Chondrocyte (in vitro differentiated cells): ENCODE measurements at regions not wholly inside any gene's neighbourhood (a gene's known extent, or its start where the extent isn't known, plus 50 kb on each side); places are given as distances from the start of the nearest gene placed in this dataset.

ENCODE experiments used
- DNase-seq: peaks from one replicate; pipeline ENCODE4 v3.0.0; 2021; ENCODE audit warnings: mixed read lengths, low spot score
- H3K27ac Mint-ChIP-seq: one replicate; pipeline ENCODE4 v1.8.0; 2021; ENCODE audit warnings: mild to moderate bottlenecking, moderate library complexity, mixed read lengths; ENCODE audit not compliant: unreplicated experiment
- H3K27me3 Mint-ChIP-seq: 2 replicates; pipeline ENCODE4 v1.8.0; 2021; ENCODE audit warnings: low read depth, mixed read lengths
- H3K36me3 Mint-ChIP-seq: 2 replicates; pipeline ENCODE4 v1.8.0; 2021; ENCODE audit warnings: low read depth, mixed read lengths
- H3K4me1 Mint-ChIP-seq: 2 replicates; pipeline ENCODE4 v1.8.0; 2021; ENCODE audit warnings: low read depth, mild to moderate bottlenecking, mixed read lengths
- H3K4me3 Mint-ChIP-seq: one replicate; pipeline ENCODE4 v1.8.0; 2021; ENCODE audit warnings: mild to moderate bottlenecking, moderate library complexity, mixed read lengths; ENCODE audit not compliant: unreplicated experiment
- H3K9me3 Mint-ChIP-seq: 2 replicates; pipeline ENCODE4 v1.8.0; 2021; ENCODE audit warnings: low read depth, mixed read lengths
- TF ChIP-seq, protein P1 (sequence below): fragments of 200-600 bp; sonication (generic); IDR thresholded peaks from 2 replicates; pipeline ENCODE4 v1.5.0; 2021; ENCODE audit warnings: antibody characterized with exemption, mild to moderate bottlenecking, moderate library complexity

DNA sequence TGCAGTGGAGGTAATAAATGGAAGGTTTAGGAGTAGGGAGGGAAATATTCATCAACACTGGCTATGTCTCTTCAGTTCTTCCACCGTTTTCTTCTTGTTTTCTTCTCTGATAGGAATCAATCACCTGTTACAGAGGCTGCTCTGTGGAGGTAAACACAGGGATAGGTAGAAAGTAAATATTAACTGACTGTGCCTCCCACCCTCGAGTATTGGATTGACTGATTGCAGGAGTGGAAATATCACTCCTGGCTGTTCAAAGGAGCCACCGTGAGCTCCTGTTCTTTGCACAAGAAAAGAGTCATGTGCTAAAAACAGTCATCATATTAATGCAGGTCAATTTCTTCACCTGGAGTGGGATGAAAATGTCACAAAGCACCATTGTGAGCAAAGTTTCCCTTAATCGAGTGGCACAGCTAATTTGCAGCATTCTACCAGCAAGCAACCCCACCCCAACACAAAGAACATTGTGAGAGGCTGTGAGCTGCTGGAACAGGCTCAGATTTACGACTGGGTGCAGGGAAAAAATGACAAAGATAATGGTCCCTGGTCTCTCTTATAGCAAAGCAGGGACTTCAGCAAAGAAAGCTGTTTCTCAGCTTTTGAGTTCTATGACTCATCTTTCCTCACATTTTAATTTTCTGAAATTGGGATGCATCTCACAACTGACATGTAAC is 113.7 kb upstream of the TSPAN5 start:
- no peak overlapping the region for H3K4me3 Mint-ChIP-seq
- H3K27me3 Mint-ChIP-seq = peaks cover 3% of the 10 kb centered on the region
- DNase-seq = no peak
- peaks cover 8% of the 10 kb centered on the region for H3K9me3 Mint-ChIP-seq
- TF ChIP-seq, protein P1, sequence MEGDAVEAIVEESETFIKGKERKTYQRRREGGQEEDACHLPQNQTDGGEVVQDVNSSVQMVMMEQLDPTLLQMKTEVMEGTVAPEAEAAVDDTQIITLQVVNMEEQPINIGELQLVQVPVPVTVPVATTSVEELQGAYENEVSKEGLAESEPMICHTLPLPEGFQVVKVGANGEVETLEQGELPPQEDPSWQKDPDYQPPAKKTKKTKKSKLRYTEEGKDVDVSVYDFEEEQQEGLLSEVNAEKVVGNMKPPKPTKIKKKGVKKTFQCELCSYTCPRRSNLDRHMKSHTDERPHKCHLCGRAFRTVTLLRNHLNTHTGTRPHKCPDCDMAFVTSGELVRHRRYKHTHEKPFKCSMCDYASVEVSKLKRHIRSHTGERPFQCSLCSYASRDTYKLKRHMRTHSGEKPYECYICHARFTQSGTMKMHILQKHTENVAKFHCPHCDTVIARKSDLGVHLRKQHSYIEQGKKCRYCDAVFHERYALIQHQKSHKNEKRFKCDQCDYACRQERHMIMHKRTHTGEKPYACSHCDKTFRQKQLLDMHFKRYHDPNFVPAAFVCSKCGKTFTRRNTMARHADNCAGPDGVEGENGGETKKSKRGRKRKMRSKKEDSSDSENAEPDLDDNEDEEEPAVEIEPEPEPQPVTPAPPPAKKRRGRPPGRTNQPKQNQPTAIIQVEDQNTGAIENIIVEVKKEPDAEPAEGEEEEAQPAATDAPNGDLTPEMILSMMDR = no peak
- H3K36me3 Mint-ChIP-seq = peaks cover 5% of the 10 kb centered on the region
- H3K4me1 Mint-ChIP-seq = no peaks in the 10 kb centered on the region
- no peak overlapping the region for H3K27ac Mint-ChIP-seq

DNA sequence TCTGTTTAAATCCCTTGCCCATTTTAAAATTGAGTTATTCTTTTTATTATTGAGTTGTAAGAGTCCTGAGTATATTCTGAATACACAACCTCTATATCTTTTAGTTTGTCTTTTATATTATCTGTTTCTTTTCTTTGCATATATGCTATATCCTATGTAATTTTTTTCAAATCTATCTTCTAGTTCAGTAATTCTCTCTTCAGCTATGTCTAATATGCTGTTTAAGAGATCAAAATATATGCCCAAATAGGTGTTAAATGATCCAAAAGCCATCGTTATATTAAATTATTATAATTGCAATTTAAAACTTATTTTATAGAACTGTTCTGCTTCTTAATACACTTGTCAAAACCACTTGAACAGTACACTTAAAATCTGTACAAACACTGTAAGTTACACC is 107.4 kb upstream of the TSPAN5 start:
- Mint-ChIP-seq H3K4me1 (no peaks in the 10 kb centered on the region), H3K36me3 (peaks cover 8% of the 10 kb centered on the region), H3K27me3 (peaks cover 3% of the 10 kb centered on the region), H3K27ac (no peak overlapping the region), H3K9me3 (peaks cover 19% of the 10 kb centered on the region), H3K4me3 (no peak overlapping the region)
- no peak for DNase-seq
- TF ChIP-seq, protein P1 = no peak

DNA sequence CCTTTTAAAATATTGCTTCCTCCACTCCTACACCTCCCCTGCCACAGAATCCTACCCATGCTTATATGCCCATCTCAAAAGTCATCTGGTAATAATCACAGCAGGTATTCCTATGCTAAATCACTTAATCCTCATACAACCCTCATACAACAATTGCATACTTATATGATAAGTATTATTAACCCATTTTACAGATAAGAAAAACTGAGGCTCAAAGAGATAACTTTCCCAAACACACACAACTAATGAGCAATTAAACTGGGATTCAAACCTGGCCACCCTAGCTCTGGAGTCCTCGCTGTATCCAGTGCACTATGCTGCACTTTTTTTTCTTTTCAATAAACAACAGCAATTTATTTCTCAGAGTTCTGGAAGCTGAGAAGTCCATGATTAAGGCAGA is 99.8 kb upstream of the TSPAN5 start:
- no peak for DNase-seq
- H3K9me3 Mint-ChIP-seq = no peaks in the 10 kb centered on the region
- H3K4me1 Mint-ChIP-seq = no peaks in the 10 kb centered on the region
- no peak overlapping the region for H3K27ac Mint-ChIP-seq
- H3K27me3 Mint-ChIP-seq = no peaks in the 10 kb centered on the region
- no peaks in the 10 kb centered on the region for H3K36me3 Mint-ChIP-seq
- TF ChIP-seq, protein P1 = no peak
- H3K4me3 Mint-ChIP-seq = no peak overlapping the region

DNA sequence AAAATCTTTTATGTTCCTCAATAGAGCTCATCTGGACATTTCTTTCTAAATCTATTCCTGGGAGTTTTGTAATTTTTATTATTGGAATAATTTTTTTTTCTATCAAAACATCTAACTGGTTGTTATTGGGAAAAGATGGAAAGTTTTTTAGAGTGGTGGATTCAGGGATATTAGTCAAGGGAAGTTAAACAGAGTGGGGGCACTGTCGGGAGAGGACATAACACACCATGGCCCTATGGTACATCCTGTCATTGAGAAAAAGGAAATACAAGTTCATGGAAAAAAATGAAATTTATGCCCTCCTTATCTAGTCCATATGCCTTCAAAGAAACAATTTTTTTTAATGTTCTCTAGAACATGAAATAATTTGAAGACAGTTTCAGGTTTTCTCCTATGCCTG is 96.3 kb upstream of the TSPAN5 start:
- Mint-ChIP-seq H3K4me1 (no peaks in the 10 kb centered on the region), H3K4me3 (no peak overlapping the region), H3K27me3 (no peaks in the 10 kb centered on the region)

DNA sequence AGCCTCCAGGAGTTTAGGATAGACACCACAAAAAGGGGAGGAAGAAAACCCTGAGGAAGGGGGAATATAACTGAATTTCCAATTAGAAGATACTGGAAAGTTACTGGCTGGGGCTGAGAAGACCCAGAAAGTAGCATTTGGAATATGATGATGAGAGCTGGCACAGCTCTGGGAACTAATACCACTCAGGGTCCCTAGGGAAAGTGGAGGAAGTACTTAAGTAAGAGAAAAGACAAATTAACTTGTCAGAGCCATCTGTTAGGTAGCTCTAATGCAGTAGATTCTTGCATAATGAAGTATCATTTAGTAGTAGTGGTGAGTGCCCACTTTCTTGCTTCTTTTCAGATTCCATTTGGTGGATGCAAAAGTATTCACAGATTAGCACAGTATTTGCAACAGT is 90.8 kb upstream of the TSPAN5 start:
- H3K36me3 Mint-ChIP-seq = no peaks in the 10 kb centered on the region
- H3K4me1 Mint-ChIP-seq = peaks cover 31% of the 10 kb centered on the region
- no peaks in the 10 kb centered on the region for H3K27me3 Mint-ChIP-seq
- no peaks in the 10 kb centered on the region for H3K9me3 Mint-ChIP-seq
- DNase-seq = no peak
- H3K27ac Mint-ChIP-seq = no peak overlapping the region
- TF ChIP-seq, protein P1 = no peak
- no peak overlapping the region for H3K4me3 Mint-ChIP-seq

More for the DNA sequence above, 96.3 kb upstream of the TSPAN5 start:
- no peak for DNase-seq
- no peak overlapping the region for H3K27ac Mint-ChIP-seq
- TF ChIP-seq, protein P1 = no peak
- no peaks in the 10 kb centered on the region for H3K36me3 Mint-ChIP-seq
- H3K9me3 Mint-ChIP-seq = no peaks in the 10 kb centered on the region
